Caki2 (cell line): ENCODE measurements at regions not wholly inside any gene's neighbourhood (a gene's known extent, or its start where the extent isn't known, plus 50 kb on each side); places are given as distances from the start of the nearest gene placed in this dataset.

Experiments
- DNase-seq: peaks from one replicate; pipeline ENCODE4 v3.0.0-alpha.2; 2015; ENCODE audit warnings: low read depth
- in situ Hi-C: cut with HindIII; loops from 2 replicates; pipeline ENCODE4 v1.10.0; 2016; ENCODE audit warnings: low sequenced_read_pairs, low pct_unique_long_range_greater_than_20kb, mixed read lengths

GRCh38 chr5:96013254-96013653 lies 51.6 kb upstream of the ELL2 start:
- no peak for DNase-seq
- in situ Hi-C loops, result no loop called here

DNA sequence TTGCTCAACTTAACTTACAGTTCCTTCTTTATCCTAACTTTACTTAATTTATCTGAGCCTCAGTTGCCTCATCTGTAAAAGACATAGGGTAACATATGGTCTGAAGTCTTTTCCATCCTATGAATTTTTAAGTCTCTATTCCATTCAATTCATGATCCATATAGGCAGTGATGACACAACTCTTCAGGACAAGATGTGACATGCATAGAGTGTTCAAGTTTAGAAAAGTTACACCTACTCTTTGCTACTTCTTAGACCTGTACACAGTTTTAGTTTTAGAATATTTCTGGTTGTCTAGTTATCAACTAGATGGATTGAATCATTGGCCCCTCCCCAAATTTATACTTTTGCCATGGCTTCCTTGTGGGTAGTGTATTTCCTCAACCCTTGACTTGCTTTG lies 50.7 kb upstream of the ELL2 start:
- in situ Hi-C loops, result no loop called here
- no peak for DNase-seq
